ENCODE measurements at regions not wholly inside any gene's neighbourhood (a gene's known extent, or its start where the extent isn't known, plus 50 kb on each side); places are given as distances from the start of the nearest gene placed in this dataset.

- DNase-seq (ENCODE audit: extremely low read depth in 1 of 4, low spot score in 3 of 4) (no peak), FAIRE-seq (no peak), ATAC-seq (no peak)
- no peaks in the 10 kb centered on the region for H3K9me3 ChIP-seq (replicated peaks; ENCODE audit: control insufficient read depth, insufficient read depth, low read depth, low read length)
- BruUV-seq (replicated peaks) = no TSS peak
- ChIA-PET POLR2A (no interaction called here), CTCF (ENCODE audit: low intra/inter-chr PET ratio) (no interaction called here)
- no peak overlapping the region for H3K9ac ChIP-seq (ENCODE audit: insufficient read depth in 1 of 2, low read depth in 2 of 2, low read length in 2 of 2)
- no peaks in the 10 kb centered on the region for H3K36me3 ChIP-seq (ENCODE audit: control insufficient read depth, insufficient read depth, low read length)
- no peaks in the 10 kb centered on the region for H3K4me1 ChIP-seq (replicated peaks in 1 of 2; ENCODE audit: control insufficient read depth in 2 of 2, insufficient read depth in 2 of 2, low read length in 2 of 2)
- no peaks in the 10 kb centered on the region for H4K20me1 ChIP-seq (replicated peaks; ENCODE audit: control insufficient read depth, insufficient read depth, low read length)
- no peaks in the 10 kb centered on the region for H3K79me2 ChIP-seq (ENCODE audit: control insufficient read depth, insufficient read depth, low read length)
- H3K27ac ChIP-seq (ENCODE audit: extremely low read depth, low read depth, low read length) = no peak overlapping the region
- in situ Hi-C loops (cut with MboI) = no loop called here
- TF ChIP-seq COPS2 (conservative IDR thresholded peaks at IDR 0.05) = no peak
- TF ChIP-seq ZNF764 (CRISPR knock-in tag; IDR thresholded peaks at IDR 0.05; ENCODE audit: low read depth) = no peak
- TF ChIP-seq TBP (optimal IDR thresholded peaks at IDR 0.05; ENCODE audit: low read depth, low read length) = no peak
- TF ChIP-seq POLR3A (IDR thresholded peaks at IDR 0.05; ENCODE audit: borderline replicate concordance, extremely low read depth, insufficient read depth, insufficient read length) = no peak
- no peak for TF ChIP-seq SIN3A (IDR thresholded peaks at IDR 0.05; ENCODE audit: borderline replicate concordance in 2 of 2, control insufficient read depth in 1 of 2, low read depth in 2 of 2, low read length in 2 of 2)
- no peak for TF ChIP-seq CCAR2 (IDR thresholded peaks at IDR 0.05; ENCODE audit: low read depth, low read length)
- TF ChIP-seq HSF4 (CRISPR knock-in tag; IDR thresholded peaks at IDR 0.05; ENCODE audit: borderline replicate concordance) = no peak
- TF ChIP-seq SIN3B (IDR thresholded peaks at IDR 0.05; ENCODE audit: low read depth) = no peak
- TF ChIP-seq PML (IDR thresholded peaks at IDR 0.05; ENCODE audit: low read length) = no peak
- no peak for TF ChIP-seq HEY1 (CRISPR knock-in tag; IDR thresholded peaks at IDR 0.05; ENCODE audit: borderline replicate concordance)
- no peaks in the 10 kb centered on the region for H3K9me1 ChIP-seq (ENCODE audit: control insufficient read depth, insufficient read depth, low read length)
- H2AFZ ChIP-seq (ENCODE audit: low read depth, low read length) = no peak overlapping the region
- no peak overlapping the region for H3K4me2 ChIP-seq (ENCODE audit: insufficient read depth, low read length)
- H3K4me3 ChIP-seq = no peak overlapping the region
- intact Hi-C loops (cut with micrococcal nuclease) = no loop called here
- WGBS (ENCODE audit: insufficient coverage, low coverage, missing lambda C conversion rate) = 0% methylated on average over 3 of the region's 4 CpGs
- H3K27me3 ChIP-seq (ENCODE audit: control insufficient read depth in 2 of 2, insufficient read depth in 2 of 2, low read length in 2 of 2) = no peaks in the 10 kb centered on the region; a peak in 1 of 5 replicates
Observed at GRCh38 chr14:89574420-89574819, 157.4 kb upstream of the FOXN3 start.
